ENCODE measurements at regions not wholly inside any gene's neighbourhood (a gene's known extent, or its start where the extent isn't known, plus 50 kb on each side); places are given as distances from the start of the nearest gene placed in this dataset.
"Not testable (repeated sequence)": the region's sequence is repeated elsewhere in the genome, so short reads cannot be mapped to it uniquely, and the experiment has no call there.

GRCh38 chr14:43793579-43793978 is 713.5 kb downstream of the FSCB start:
- DNase-seq = no peak

GRCh38 chr14:43792980-43793379 is 714.1 kb downstream of the FSCB start:
- no peak for DNase-seq

DNA sequence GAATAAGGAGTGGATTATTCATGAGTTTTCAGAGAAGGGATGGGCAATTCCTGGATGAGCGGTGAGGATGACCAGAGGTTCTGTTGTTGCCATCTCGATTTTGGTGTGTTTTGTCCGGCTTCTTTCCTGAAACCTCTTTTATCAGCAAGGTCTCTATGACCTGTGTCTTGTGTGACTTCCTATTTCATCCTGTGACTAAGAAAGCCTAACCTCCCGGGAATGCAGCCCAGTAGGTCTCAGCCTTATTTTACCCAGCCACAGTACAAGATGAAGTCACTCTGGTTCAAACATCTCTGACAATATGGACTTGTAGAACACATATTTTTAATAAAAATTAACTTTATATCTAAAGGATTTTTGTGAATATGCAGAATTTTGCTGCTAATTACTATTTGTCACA is 716.4 kb downstream of the FSCB start:
- DNase-seq = no peak

- no peak for DNase-seq
Measured at GRCh38 chr14:43789458-43789857, 717.6 kb downstream of the FSCB start.

GRCh38 chr14:43786066-43786762 is 720.9 kb downstream of the FSCB start:
- no peak for DNase-seq

- not testable (repeated sequence) for DNase-seq
Measured at GRCh38 chr14:43784432-43784831, 722.7 kb downstream of the FSCB start.

DNA sequence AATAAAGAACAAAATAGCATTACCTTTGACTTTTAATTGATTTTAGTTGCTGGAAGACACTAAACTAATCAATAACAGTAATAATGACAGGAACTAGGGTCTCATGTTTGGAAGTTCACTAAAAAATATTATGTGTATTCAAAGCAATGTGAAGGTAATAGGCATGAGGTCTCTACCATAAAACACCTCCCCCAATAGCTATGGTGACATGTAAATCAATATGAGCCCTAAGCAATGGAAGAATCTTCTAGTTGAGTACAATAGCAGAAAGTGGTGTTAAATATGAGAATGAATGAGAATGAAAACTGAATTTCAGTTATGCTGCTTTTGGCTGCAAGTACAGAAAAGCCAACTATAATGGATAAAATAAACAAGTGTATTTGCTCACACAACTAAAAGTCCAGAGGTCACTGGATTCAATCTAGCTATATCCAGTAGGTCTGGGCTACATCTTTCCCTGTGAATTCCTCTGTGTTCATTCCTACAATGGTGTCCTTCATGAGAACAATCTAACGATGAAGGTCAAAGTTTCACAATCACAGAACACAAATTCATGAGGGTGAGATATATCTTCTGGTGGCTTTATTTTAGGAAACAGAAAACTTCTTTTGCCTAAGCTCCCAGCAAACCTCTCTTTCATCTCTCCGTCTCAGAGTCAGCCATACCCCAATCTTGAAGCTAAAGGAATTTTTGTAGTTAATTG is 728.0 kb downstream of the FSCB start:
- DNase-seq = no peak

DNA sequence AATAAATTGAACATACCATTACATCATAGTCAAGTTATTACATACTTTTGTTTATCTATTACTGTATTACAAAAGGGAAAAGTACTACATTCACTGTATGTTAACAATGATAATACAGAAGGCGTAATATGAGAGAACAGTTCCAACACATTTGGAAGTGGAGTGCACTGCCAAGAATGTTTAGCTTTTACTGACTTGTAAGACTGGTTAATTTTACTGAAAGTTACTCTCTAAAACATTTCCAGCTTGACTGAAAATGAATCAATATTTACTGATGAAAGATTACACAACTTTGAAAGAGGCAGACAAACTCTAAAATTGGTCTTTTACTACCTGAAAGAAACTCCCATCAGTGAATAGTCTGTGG is 728.5 kb downstream of the FSCB start:
- DNase-seq = no peak

GRCh38 chr14:43765474-43765873 is 741.6 kb downstream of the FSCB start:
- no peak for DNase-seq

- DNase-seq = no peak
Measured at GRCh38 chr14:43764433-43764832, 742.6 kb downstream of the FSCB start.

DNA sequence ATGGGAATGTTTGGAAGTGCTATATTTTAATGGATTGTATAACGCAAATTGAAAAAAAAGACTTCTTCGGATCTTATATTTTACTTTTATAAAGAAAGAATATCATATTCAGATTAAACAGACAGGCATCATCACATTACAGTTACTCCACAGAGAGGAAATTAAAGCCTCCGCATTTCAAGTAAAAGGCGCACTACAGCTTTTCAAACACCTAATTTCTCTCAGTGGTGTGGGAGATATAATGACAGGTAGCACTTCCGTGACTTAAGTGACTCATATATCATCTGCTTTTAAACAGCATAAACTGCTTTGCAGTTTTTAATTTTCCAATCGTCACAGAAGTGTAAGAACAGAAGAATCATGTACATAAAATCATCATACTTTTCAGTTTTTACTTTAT is 751.4 kb downstream of the FSCB start:
- DNase-seq = no peak

- no peak for DNase-seq
Measured at GRCh38 chr14:43754838-43755237, 752.2 kb downstream of the FSCB start.

DNA sequence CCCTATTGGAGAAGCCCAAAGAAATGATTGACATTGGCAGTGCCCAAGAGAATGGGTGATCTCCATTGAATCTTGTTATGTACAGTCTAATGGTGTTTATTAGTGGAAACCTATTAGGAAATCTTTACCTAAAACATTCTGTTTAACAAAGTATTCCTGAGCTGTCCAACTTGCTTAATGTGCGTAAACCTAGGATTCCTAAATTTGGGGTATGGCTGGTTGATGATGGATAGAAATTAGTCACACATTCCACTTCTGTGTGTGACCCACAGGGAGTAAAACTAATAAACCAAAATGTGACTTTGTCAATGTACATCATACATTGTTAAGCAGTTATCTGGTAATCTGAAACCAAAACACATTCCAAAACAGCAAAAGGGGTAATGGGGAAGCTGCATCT is 761.3 kb downstream of the FSCB start:
- no peak for DNase-seq

DNA sequence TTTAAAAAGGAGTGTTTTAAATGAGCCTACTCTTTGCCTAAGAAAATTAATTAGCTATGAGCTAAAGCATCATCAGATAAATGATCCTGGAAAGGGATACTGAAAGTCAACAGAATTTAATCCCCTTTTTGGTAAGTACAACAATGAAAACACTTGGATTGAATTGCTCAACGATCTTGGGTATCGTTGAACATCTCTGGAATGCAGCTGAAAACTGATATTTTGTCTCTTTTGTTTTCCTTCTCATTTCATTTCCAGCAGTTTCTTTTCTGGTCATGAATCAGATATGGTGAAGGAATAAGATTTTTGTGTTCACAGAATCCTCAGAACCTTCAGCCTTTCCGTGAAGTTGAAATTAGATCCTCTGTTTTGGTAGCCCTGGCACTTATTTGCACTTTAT is 771.2 kb downstream of the FSCB start:
- DNase-seq = no peak

- DNase-seq = no peak
Measured at GRCh38 chr14:43729143-43729542, 777.9 kb downstream of the FSCB start.

DNA sequence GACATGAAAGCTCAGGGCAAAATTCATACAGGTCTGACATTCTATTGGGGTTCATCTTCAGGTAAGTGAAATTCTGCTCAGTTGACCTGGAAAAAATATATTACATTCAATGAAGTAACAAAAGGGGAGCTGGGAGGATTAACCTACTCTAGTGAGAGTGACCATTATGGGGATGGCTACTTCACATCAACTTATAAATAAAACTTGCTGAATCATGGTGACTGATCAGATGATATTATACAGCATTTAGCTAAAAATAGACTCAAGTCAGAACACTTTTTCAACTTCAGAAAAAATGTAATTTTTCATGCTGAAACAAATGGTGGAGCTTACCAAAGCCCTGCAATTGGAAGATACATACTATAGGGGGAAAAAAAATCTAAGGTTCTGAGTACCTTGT is 800.2 kb downstream of the FSCB start:
- DNase-seq = no peak

DNA sequence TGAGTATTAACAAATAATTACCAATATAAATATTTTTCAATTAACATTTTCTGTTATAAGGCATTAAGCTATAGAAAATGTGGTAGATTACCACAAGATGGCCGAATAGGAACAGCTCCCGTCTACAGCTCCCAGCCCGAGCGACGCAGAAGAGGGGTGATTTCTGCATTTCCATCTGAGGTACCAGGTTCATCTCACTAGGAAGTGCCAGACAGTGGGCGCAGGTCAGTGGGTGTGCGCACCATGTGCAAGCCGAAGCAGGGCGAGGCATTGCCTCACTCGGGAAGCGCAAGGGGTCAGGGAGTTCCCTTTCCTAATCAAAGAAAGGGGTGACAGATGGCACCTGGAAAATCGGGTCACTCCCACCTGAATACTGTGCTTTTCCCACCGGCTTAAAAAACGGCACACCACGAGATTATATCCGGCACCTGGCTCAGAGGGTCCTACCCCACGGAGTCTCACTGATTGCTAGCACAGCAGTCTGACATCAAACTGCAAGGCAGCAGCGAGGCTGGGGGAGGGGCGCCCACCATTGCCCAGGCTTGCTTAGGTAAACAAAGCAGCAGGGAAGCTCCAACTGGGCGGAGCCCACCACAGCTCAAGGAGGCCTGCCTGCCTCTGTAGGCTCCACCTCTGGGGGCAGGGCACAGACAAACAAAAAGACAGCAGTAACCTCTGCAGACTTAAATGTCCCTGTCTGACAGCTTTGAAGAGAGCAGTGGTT is 808.4 kb downstream of the FSCB start:
- not testable (repeated sequence) for DNase-seq

GRCh38 chr14:43697003-43697402 is 810.1 kb downstream of the FSCB start:
- DNase-seq = no peak

- no peak for DNase-seq
Measured at GRCh38 chr14:43692706-43693105, 814.4 kb downstream of the FSCB start.

DNA sequence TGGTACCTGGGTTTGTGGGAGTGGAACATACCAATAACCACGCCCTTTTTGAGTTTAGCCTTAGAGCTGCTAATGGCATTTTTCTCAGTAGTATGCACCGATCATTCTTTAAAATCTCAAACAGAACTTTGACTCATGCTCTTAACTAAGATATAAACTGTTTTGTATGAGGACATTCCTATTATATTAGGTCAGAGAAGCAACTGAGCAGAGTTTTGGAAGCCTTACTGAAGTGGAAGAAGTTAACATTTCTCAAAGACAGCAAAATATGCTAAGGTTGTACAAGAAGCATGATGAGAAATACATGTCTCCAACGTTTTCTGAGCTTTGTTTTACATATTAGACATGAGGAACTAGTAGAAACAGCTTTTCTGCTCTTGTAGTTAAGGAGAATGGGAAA is 819.2 kb downstream of the FSCB start:
- no peak for DNase-seq

- no peak for DNase-seq
Measured at GRCh38 chr14:43677581-43677980, 829.5 kb downstream of the FSCB start.

GRCh38 chr14:43674273-43674672 is 832.8 kb downstream of the FSCB start:
- no peak for DNase-seq

GRCh38 chr14:43671716-43672485 is 835.2 kb downstream of the FSCB start:
- DNase-seq = no peak
